H1 (cell line): ENCODE measurements at regions not wholly inside any gene's neighbourhood (a gene's known extent, or its start where the extent isn't known, plus 50 kb on each side); places are given as distances from the start of the nearest gene placed in this dataset.

Experiments
- EP300 ChIP-seq, 2 experiments: IDR thresholded peaks; 1 replicate in 1 of 2; 2 replicates in 1 of 2; pipeline ENCODE4 v1.6.1; 2011 to 2012; ENCODE audit warnings: low read depth in 2 of 2, low read length in 2 of 2, mild to moderate bottlenecking in 2 of 2, borderline replicate concordance in 1 of 2, inconsistent platforms in 1 of 2, moderate library complexity in 1 of 2
- RFX5 ChIP-seq: IDR thresholded peaks from 2 replicates; pipeline ENCODE4 v1.6.1; 2011; ENCODE audit warnings: low read depth, low read length, improper control_type of control experiment, borderline replicate concordance
- ZNF274 ChIP-seq: IDR thresholded peaks from 2 replicates; pipeline ENCODE4 v1.7.0; 2012; ENCODE audit warnings: low read length, borderline replicate concordance; ENCODE audit errors: extremely low read depth

DNA sequence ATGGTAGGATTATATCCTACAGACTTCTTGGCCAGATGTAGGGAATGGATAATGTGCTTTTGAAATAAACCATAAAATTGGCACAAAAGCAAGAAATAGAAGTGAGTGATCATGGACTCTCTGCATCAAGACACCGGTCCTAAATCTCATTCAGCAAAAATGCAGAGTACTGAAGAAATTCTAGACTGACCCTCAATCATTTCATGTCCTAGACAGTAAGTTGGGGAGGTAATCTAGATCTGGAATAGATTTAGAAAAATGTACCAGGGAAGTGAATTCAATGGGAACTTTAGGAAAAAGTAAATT, 69.7 kb upstream of the ADTRP start:
- TF ChIP-seq EP300 (IDR thresholded peaks at IDR 0.05; ENCODE audit: borderline replicate concordance in 1 of 2, low read depth in 2 of 2, low read length in 2 of 2) (no peak), ZNF274 (no peak), RFX5 (no peak)
